NB4 (cell line): ENCODE measurements at regions not wholly inside any gene's neighbourhood (a gene's known extent, or its start where the extent isn't known, plus 50 kb on each side); places are given as distances from the start of the nearest gene placed in this dataset.

Source experiments
- DNase-seq: peaks from one replicate; pipeline ENCODE4 v3.0.0; 2010; ENCODE audit warnings: low read depth
- H3K4me3 ChIP-seq: one replicate; pipeline ENCODE4 v1.5.1; 2011; ENCODE audit warnings: mild to moderate bottlenecking, low read depth, low read length, moderate library complexity
- MAX ChIP-seq: IDR thresholded peaks from 2 replicates; pipeline ENCODE4 v1.6.1; 2011; ENCODE audit warnings: low read depth, low read length
- MYC ChIP-seq: IDR thresholded peaks from 2 replicates; pipeline ENCODE4 v1.6.1; 2011; ENCODE audit warnings: low read depth, low read length
- POLR2A ChIP-seq: IDR thresholded peaks from 2 replicates; pipeline ENCODE4 v1.6.1; 2011; ENCODE audit warnings: mild to moderate bottlenecking; ENCODE audit not compliant: insufficient read length; ENCODE audit errors: extremely low read depth
- TF ChIP-seq, protein P1 (sequence below): IDR thresholded peaks from one replicate; pipeline ENCODE4 v1.5.1; 2012; ENCODE audit warnings: low read depth, low read length

DNA sequence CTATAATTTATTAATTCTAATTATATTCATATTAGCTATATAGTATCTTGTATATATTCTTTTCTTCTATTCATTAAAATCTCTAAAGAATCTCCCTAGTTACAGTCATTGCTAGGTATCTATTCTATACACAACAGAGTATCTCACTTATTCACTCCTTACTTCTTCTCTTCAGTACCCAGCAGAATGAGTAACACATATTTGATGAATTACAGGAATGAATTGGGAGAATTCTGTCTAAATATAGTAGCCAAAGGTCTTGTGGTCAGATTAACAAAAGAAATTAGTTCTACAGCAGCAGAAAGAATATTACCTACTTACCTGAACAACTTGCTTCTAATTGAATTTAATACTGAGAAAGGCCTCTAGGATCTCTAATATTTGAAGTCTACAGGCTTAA lies 758.0 kb upstream of the ZEB2 start:
- DNase-seq = no peak
- TF ChIP-seq, protein P1, sequence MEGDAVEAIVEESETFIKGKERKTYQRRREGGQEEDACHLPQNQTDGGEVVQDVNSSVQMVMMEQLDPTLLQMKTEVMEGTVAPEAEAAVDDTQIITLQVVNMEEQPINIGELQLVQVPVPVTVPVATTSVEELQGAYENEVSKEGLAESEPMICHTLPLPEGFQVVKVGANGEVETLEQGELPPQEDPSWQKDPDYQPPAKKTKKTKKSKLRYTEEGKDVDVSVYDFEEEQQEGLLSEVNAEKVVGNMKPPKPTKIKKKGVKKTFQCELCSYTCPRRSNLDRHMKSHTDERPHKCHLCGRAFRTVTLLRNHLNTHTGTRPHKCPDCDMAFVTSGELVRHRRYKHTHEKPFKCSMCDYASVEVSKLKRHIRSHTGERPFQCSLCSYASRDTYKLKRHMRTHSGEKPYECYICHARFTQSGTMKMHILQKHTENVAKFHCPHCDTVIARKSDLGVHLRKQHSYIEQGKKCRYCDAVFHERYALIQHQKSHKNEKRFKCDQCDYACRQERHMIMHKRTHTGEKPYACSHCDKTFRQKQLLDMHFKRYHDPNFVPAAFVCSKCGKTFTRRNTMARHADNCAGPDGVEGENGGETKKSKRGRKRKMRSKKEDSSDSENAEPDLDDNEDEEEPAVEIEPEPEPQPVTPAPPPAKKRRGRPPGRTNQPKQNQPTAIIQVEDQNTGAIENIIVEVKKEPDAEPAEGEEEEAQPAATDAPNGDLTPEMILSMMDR = no peak
- TF ChIP-seq POLR2A (no peak), MYC (no peak), MAX (no peak)
- H3K4me3 ChIP-seq = no peak overlapping the region

GRCh38 chr2:145273840-145274239 lies 753.9 kb upstream of the ZEB2 start:
- peak; percentile 55 for DNase-seq
- no peak overlapping the region for H3K4me3 ChIP-seq
- no peak for TF ChIP-seq MYC
- TF ChIP-seq, protein P1 = no peak
- no peak for TF ChIP-seq POLR2A
- no peak for TF ChIP-seq MAX

GRCh38 chr2:145268931-145269330 lies 749.0 kb upstream of the ZEB2 start:
- DNase-seq = no peak
- no peak for TF ChIP-seq MYC
- TF ChIP-seq POLR2A = no peak
- no peak for TF ChIP-seq MAX
- TF ChIP-seq, protein P1 = no peak
- H3K4me3 ChIP-seq = no peak overlapping the region

GRCh38 chr2:145267451-145267850 lies 747.5 kb upstream of the ZEB2 start:
- no peak for DNase-seq
- TF ChIP-seq, protein P1 = no peak
- TF ChIP-seq MYC (no peak), POLR2A (no peak), MAX (no peak)
- no peak overlapping the region for H3K4me3 ChIP-seq

DNA sequence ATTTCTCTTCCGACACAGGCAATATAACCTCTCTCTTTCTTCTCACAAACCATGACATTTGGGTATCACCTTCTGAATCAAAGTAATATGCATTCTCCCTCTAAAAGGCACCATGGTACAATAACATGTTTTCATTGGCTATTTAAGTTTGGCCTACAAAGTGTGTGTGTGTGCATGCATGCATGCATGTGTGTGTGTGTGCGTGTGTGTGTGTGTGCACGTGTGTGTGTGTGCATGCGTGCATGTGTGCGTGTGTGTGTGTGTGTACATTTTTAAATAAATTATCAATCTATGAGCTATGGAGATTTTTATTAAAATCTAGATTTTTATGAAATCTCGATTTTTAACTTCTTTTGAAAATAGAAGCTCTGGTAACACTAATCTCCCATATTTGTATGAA lies 745.3 kb upstream of the ZEB2 start:
- no peak overlapping the region for H3K4me3 ChIP-seq
- TF ChIP-seq MYC (no peak), POLR2A (no peak), MAX (no peak)
- TF ChIP-seq, protein P1 = no peak
- no peak for DNase-seq

- H3K4me3 ChIP-seq = no peak overlapping the region
- DNase-seq = no peak
- TF ChIP-seq, protein P1 = no peak
- TF ChIP-seq MYC = no peak
- no peak for TF ChIP-seq MAX
- no peak for TF ChIP-seq POLR2A
Observed at GRCh38 chr2:145260674-145261073, 740.8 kb upstream of the ZEB2 start.
